Muscle of leg (tissue), 3 donors: ENCODE measurements at regions not wholly inside any gene's neighbourhood (a gene's known extent, or its start where the extent isn't known, plus 50 kb on each side); places are given as distances from the start of the nearest gene placed in this dataset.

Source experiments
- DNase-seq: peaks from one replicate; pipeline ENCODE4 v3.0.0; 2013
- H3K27ac ChIP-seq: one replicate; pipeline ENCODE4 v1.5.1; 2013; ENCODE audit warnings: mild to moderate bottlenecking, low read length, control low read depth
- H3K27me3 ChIP-seq: one replicate; pipeline ENCODE4 v1.6.1; 2013; ENCODE audit warnings: low read length; ENCODE audit not compliant: control insufficient read depth, insufficient read depth
- H3K36me3 ChIP-seq: one replicate; pipeline ENCODE4 v1.6.1; 2013; ENCODE audit warnings: low read length; ENCODE audit not compliant: control insufficient read depth, insufficient read depth
- H3K4me1 ChIP-seq: one replicate; pipeline ENCODE4 v1.6.1; 2013; ENCODE audit warnings: low read length; ENCODE audit not compliant: control insufficient read depth, insufficient read depth
- H3K4me3 ChIP-seq: one replicate; pipeline ENCODE4 v1.5.1; 2013; ENCODE audit warnings: low read length, control low read depth
- H3K9me3 ChIP-seq: replicated peaks from 2 replicates; pipeline ENCODE4 v1.6.1; 2013; ENCODE audit warnings: low read depth, low read length; ENCODE audit not compliant: control insufficient read depth
- WGBS: methylation state at CpG from one replicate; pipeline ENCODE4 v1.1.5; 2013; ENCODE audit warnings: missing lambda C conversion rate; ENCODE audit not compliant: insufficient coverage; 5-methylcytosine and 5-hydroxymethylcytosine counted together

DNA sequence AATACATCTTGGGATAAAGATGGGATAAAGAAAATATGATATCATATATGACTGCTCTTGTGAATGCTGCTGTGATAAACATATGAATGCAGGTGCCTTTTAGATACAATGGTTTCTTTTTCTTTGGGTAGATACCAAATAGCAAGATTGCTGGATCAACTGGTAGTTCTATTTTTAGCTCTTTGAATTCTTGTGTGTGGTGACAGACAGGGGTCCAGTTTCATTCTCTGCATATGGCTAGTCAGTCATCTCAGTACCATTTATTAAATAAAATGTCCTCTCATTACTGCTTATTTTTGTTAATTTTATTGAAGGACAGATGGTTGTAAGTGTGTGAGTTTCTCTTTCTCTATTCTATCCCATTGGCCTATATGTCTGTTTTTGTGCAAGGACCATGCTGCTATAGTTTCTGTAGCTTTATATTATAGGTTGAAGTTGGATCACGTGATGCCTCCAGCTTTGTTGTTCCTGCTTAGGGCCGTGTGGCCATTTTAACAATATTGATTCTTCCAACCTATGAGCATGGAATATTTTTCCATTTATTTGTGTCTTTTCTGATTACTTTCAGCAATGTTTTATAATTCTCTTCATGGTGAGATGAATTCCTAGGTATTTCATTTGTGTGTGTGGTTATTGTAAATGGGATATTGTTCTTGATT lies 1089.8 kb upstream of the CADM2 start:
- H3K9me3 ChIP-seq, result no peaks in the 10 kb centered on the region
- DNase-seq, result peak; percentile 17
- H3K4me1 ChIP-seq, result no peaks in the 10 kb centered on the region
- no peak overlapping the region for H3K4me3 ChIP-seq
- no peak overlapping the region for H3K27ac ChIP-seq
- WGBS, result no CpG with 5 or more reads among the region's 2 CpGs
- no peaks in the 10 kb centered on the region for H3K36me3 ChIP-seq
- H3K27me3 ChIP-seq, result no peaks in the 10 kb centered on the region

DNA sequence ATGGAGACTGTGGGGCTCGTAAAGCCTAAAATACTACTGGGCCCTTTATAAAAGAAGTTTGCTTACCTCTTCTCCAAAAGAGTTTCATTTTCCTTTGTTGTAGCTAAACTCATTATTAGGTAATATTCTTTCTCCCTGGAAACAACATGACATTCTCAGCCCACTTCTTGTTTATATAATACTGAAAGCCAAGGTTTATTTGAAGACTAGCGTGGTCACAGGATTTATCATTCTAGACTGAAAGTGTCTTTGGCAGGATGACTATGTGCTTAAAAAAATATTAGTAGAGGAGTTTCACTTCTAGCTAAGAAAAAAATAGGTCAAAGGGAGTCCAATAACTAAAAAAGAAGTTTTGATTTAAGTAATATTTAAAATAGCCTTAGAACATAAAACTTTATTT lies 1085.2 kb upstream of the CADM2 start:
- Histone ChIP-seq H3K27ac (no peak overlapping the region), H3K4me3 (no peak overlapping the region), H3K27me3 (no peaks in the 10 kb centered on the region), H3K4me1 (peaks cover 3% of the 10 kb centered on the region), H3K9me3 (peaks cover 3% of the 10 kb centered on the region), H3K36me3 (no peaks in the 10 kb centered on the region)
- WGBS, result no CpG with 5 or more reads among the region's 2 CpGs
- peak; percentile 32 for DNase-seq

DNA sequence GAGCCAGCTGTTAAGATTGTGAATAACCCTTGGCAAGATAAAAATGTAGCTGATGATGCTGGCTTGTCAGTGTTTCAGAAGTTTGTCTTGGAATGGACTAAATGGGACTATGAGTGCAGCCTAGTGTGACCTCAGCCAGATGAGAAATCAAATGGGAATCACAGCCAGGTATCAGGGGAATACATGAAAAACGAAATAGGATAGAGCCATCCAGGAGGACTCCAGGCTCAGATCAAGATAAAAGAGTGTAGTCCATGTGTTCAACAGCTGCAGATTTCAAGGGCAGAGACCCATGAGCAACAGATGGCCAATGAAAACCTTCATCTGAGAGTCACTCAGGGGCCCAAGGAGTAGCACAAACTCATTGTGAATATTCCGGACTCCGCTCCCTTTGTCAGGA lies 1080.9 kb upstream of the CADM2 start:
- no peak overlapping the region for H3K4me3 ChIP-seq
- 14% methylated on average over 1 of the region's 3 CpGs for WGBS
- H3K27me3 ChIP-seq, result no peaks in the 10 kb centered on the region
- no peak overlapping the region for H3K27ac ChIP-seq
- no peaks in the 10 kb centered on the region for H3K36me3 ChIP-seq
- DNase-seq, result peak; percentile 85
- H3K9me3 ChIP-seq, result peaks cover 3% of the 10 kb centered on the region
- peaks cover 3% of the 10 kb centered on the region for H3K4me1 ChIP-seq

DNA sequence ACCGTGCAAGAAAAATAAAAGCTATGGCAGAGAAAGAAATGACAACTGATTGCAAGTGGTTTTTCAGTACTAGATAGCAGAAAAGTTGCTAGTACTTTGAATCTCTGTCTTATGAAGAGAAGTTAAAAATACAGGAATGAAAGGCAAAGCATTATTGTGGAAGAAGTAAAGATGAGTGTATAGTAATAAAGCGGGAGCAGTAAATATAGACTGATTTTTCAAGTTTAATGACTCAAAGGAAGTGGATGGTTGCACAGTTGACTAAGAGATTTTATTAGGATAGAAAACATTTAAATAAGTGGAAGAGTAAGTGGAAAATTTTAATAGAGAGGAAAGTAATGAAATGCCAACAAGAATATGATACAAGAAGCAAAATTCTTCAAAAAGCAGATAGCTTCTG lies 1076.1 kb upstream of the CADM2 start:
- 100% methylated on average over 2 of the region's 2 CpGs for WGBS
- no peaks in the 10 kb centered on the region for H3K36me3 ChIP-seq
- H3K4me1 ChIP-seq, result peaks cover 3% of the 10 kb centered on the region
- DNase-seq, result no peak
- H3K9me3 ChIP-seq, result no peaks in the 10 kb centered on the region
- no peak overlapping the region for H3K4me3 ChIP-seq
- H3K27ac ChIP-seq, result no peak overlapping the region
- H3K27me3 ChIP-seq, result no peaks in the 10 kb centered on the region

DNA sequence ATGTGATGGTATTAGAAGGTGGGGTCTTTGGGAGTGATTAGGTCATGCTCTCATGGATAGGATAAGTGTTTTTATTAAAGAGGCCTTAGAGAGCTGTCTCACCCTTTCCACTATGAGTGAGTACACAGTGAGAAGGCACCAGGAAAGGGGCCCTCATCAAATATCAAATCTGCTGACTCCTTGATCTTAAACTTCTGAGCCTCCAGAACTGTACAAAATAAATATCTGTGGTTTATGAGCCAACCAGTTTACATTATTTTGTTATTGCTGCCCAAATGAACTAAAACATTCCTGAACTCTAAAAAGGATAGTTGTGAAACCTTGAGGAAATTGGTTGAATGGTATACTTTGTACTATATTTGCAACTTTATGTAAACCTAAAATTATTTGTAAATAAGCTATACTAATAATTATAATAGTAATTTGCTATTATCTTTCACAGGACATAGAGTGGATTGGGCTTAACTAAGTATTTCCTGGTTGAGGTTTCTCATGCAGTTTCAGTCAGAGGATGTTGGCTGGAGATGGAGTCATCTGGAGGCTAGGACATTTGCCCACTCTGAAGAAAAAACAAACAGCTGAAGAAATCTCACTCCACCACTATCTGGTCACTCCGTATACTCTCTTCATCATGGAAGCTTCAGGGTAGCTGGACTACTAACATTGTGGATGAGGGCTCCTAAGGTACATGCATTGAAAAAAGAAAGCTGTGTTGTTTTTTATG lies 1068.6 kb upstream of the CADM2 start:
- Histone ChIP-seq H3K4me3 (no peak overlapping the region), H3K36me3 (no peaks in the 10 kb centered on the region), H3K27ac (no peak overlapping the region), H3K9me3 (no peaks in the 10 kb centered on the region), H3K27me3 (no peaks in the 10 kb centered on the region), H3K4me1 (no peaks in the 10 kb centered on the region)
- DNase-seq, result peak; percentile 6
- no CpG with 5 or more reads among the region's 1 CpG for WGBS

DNA sequence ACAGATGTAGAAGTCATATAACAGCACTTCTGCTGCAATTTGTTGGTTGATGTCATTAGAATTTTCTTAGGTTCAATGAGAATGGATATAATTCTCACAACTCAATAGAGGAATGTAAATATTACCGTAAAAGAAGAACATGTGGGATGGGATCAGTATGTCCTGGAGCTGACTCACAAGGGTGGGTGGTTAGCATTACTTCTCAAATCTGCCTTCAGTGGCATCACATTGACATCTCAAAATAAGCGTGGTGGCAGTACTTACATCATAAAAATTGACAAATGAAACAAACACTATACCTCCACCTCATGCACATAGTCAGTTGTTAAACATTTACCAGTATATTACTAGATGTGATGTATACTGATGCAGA lies 1068.0 kb upstream of the CADM2 start:
- H3K9me3 ChIP-seq, result no peaks in the 10 kb centered on the region
- no peaks in the 10 kb centered on the region for H3K4me1 ChIP-seq
- no peak overlapping the region for H3K4me3 ChIP-seq
- no CpG with 5 or more reads among the region's 2 CpGs for WGBS
- no peaks in the 10 kb centered on the region for H3K27me3 ChIP-seq
- H3K27ac ChIP-seq, result no peak overlapping the region
- no peaks in the 10 kb centered on the region for H3K36me3 ChIP-seq
- no peak for DNase-seq

DNA sequence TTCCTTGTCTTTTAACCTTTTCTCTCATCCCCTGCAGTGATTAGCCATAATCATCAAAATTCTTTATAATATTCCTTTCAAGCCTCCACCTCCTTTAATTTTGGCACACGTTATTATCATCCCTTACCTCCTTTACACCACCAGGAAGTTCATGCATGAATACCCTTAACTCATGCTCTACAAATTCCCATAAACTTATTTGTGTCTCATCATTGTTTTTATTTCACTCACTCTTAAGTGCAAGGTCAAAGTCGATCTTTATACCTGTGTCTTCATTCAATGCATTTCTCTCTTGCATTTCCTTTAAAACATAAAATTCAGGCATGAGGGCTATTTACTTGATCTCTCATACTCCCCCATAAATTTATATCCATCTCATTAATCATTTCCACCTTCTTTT lies 1064.6 kb upstream of the CADM2 start:
- no peaks in the 10 kb centered on the region for H3K9me3 ChIP-seq
- H3K36me3 ChIP-seq, result no peaks in the 10 kb centered on the region
- H3K27me3 ChIP-seq, result no peaks in the 10 kb centered on the region
- no peaks in the 10 kb centered on the region for H3K4me1 ChIP-seq
- 69% methylated on average over 2 of the region's 2 CpGs for WGBS
- no peak overlapping the region for H3K4me3 ChIP-seq
- H3K27ac ChIP-seq, result no peak overlapping the region
- no peak for DNase-seq

DNA sequence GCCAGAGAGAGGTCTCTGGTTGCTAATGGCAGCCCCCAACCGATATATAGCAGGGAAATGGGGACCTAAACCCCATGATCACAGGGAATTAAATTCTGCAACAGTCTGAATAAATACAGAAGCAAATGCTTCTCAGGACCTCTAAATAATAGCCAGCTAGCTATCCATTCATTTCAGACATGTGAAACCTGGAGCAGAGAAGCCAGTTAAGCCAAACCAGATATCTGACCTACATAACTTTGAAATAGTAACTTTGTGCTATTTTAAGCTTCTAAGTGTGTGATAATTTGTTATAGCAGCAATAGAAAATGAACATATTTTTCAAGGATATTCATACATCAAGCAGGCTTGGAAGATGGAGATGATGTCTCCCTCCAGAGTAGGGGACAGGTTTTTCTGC lies 1062.9 kb upstream of the CADM2 start:
- Histone ChIP-seq H3K27ac (no peak overlapping the region), H3K9me3 (no peaks in the 10 kb centered on the region), H3K27me3 (no peaks in the 10 kb centered on the region), H3K36me3 (no peaks in the 10 kb centered on the region), H3K4me3 (no peak overlapping the region), H3K4me1 (no peaks in the 10 kb centered on the region)
- DNase-seq, result peak; percentile 2
- no CpG with 5 or more reads among the region's 1 CpG for WGBS

DNA sequence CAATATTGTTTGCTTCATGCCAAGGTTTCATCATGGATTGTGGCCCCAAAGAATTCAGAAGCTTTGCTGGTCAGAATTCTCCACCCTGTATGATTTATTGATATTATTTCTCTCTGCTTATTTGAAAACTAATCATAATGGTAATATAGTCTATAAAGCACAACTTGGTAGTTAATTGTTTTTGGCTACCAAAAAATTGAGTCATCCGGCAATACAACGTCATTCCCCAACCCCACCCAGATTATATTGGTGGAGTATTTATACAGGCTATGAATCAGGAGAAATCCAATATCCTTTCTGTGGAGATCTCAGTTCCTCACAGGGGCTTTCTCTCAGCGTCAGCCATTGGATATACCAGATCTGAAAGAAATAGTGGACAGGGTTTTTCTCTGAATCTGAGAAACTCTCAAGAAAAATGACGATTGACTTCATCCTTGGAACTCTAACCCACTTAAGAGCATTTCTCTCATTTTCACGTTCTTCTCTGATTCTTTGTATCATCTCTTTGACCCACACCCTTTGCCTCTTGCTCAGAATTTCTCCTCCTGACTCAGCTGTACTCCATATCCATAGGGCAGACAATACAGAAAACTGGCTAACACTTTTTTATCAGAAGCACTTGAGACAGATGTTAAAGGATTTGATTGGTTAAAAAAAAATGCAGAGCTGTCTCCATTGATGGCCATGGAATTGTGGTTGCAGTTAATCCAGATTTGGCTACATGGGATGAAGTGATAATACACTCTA lies 1055.8 kb upstream of the CADM2 start:
- no peaks in the 10 kb centered on the region for H3K27me3 ChIP-seq
- WGBS, result 33% methylated on average over 1 of the region's 5 CpGs
- H3K4me3 ChIP-seq, result no peak overlapping the region
- no peaks in the 10 kb centered on the region for H3K4me1 ChIP-seq
- no peaks in the 10 kb centered on the region for H3K36me3 ChIP-seq
- H3K9me3 ChIP-seq, result no peaks in the 10 kb centered on the region
- no peak for DNase-seq
- no peak overlapping the region for H3K27ac ChIP-seq

DNA sequence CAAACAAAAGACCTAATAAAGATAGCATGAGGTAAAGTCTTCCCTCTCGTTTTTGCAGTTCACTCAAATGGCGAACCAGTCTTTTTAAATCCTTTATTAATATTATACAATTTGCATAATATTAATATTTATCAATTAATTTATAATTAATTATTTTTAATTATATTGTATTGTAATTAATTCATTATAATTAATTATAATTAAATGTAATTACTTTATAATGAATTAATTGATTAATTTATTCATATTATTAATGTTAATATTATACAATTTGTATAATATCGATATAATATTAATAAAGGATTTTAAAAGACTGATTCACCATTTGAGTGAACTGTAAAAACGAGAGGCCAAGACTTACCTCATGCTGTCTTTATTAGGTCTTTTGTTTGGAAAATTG lies 1045.4 kb upstream of the CADM2 start:
- Histone ChIP-seq H3K36me3 (no peaks in the 10 kb centered on the region), H3K27ac (no peak overlapping the region), H3K27me3 (no peaks in the 10 kb centered on the region), H3K9me3 (no peaks in the 10 kb centered on the region), H3K4me3 (no peak overlapping the region), H3K4me1 (no peaks in the 10 kb centered on the region)
- no CpG with 5 or more reads among the region's 4 CpGs for WGBS
- no peak for DNase-seq
